ENCODE measurements at regions not wholly inside any gene's neighbourhood (a gene's known extent, or its start where the extent isn't known, plus 50 kb on each side); places are given as distances from the start of the nearest gene placed in this dataset.

DNA sequence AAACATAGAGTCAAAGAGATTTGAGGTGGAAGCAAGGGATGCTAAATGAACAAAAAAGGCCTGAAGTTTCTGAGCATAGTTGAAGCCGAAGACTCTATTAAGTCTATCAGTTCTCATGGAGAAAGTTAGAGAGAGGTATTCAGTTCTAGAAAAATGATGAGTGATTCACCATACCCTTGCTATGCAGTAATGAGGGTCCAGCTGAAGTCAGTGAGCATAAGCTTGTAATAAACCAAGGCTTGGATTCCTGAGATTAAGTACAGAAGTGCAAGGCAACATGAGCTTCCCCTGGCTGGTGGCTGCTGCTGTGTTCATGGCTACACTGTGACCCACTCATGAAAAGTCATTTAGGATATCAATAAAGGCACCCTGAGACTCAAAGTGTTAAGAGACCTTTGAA lies 129.7 kb upstream of the MTAP start:
- DNase-seq = no peak

DNA sequence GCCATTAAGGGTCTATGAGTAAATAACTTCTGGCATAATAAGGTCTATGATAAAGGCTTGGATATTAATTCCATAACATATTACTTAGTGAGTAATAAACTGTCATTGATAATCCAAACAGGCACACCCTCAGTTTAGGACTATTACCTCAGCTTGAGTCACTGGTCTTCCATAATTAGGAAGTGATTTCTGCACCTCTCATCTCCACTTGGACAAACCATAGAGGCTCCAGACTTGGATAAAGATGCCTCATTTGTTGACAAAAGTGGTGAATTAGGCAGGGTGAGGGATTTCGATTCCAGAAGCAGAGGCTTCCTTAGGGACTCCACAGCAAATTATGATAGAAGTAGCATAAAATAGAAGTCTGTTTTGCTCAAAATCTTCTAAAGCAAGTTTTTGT lies 127.5 kb upstream of the MTAP start:
- DNase-seq = no peak

DNA sequence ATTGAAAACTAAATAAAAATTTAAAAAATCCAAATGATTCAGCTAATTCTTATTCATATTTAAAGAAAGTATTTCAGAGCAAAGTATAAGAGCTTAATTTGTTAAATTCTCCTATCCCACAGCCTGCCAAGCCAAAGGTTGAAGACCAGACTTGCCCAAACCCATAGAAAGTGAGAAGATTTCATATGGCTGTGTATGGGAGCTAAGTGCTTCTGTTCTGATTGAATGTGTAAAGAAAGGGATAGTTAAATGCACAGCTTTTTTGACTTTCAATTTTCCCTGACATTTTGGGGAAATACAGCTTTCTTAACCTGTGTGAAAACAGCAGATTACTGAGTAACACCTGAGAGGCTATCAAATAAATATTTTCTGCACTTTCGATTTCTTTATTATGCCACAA lies 125.0 kb upstream of the MTAP start:
- no peak for DNase-seq

DNA sequence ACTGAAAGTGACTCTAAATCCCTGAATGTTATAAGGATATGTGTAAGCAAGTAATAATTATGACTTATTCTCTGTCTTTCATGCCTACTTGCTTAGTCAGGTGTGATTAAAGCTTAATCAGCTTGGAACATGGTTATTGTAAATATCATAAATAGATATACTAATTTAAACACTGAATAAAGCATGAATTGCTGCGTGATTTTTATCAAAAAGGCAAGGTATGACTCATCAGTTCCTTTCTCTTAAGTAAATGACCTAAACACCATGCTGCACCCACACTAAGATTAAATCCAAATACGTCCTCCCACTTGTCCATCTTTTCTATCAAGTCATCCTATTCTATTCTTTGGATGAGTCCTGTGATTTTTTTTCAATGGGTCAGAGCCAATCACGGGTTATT lies 124.6 kb upstream of the MTAP start:
- no peak for DNase-seq

DNA sequence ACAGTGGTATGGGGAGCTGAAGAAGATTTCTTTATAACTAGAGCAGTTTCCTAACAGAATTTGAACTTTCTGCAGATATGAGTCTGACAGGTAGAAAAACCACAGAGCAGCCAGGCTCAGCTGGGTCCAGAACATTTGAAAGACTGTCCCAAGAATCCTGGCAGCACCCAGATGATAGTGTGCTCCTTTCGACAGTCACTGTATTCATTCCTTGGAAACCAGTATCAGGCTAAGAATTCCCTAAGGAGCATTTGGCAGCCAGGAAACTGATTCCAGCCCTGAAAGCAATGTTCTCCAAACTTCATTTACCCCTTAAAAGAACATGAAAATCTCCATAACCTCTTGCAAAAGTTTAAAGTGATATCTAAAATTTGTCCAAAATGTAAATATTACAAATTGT lies 123.0 kb upstream of the MTAP start:
- DNase-seq = no peak

DNA sequence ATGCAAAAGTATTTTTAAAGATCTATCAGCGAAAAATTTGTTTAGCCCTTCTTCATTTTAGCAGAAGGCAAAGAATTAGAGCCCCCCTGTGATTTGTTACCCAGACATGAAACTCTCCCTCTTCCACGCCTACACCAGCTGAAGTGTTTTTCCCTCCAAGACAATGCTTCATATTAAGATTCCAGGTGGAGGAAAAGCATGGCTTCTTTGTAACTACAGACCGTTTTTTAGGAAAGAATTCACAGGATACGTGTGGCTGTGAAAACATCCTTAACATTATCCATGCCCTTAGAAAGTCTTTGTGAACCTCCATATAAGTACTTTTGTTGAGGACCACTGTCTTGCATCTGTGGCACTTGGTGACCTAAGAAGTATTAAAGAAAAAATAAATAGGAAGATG lies 121.8 kb upstream of the MTAP start:
- DNase-seq = no peak

DNA sequence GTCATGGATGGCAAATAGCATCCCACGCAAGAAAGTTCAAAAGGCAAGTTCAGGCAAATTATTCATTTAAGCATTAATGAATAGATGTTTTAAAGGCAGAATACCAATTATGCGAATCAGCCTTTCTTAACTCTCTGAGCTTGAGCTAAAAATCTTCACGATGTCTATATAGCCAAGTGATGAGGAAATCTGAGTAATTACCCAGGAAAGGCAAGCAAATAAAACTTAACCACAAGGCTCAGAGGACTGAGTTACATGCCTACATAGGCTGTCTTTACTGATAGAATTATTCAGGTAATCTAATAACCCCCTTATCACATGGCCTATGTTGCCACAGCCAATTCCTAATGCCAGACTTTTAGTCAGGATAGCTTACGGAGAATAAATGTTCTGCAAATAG lies 120.8 kb upstream of the MTAP start:
- DNase-seq = no peak

DNA sequence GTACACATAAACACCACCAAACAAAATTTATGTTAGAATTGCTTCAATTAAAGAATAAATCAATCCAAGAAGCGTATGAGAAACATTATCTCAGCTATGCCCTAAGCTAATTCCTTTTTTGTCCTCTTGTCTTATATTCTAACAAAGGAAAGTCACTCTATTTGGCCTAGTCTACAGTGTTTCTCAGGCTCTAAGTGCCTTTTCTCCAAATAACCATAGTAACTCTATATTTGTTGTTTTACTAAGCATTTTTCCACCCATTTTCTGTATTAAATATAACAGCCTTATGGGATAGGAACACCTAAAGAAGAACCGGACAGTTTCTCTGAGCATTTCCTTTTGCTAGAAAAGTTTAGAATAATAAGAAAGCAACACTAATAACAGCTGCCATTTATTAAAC lies 120.1 kb upstream of the MTAP start:
- DNase-seq = no peak

DNA sequence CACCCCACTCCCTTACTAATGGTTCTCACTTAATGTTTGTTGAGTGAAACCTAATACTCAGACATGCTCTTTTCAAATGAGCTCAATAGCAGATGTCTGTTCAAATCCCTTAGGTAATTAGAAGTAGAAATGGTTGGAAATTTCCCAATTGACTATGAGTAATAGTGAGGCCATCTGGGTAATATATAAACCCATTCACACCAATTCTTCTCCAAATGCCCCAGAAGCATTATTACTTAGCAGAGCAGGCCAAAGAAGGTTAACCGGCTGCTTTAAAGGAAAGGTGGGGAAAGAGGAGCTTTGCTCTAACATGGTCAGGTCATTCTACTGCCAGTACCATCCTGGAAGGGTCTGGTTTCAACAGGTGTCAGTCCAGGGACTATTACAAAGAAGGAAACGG lies 119.5 kb upstream of the MTAP start:
- no peak for DNase-seq

DNA sequence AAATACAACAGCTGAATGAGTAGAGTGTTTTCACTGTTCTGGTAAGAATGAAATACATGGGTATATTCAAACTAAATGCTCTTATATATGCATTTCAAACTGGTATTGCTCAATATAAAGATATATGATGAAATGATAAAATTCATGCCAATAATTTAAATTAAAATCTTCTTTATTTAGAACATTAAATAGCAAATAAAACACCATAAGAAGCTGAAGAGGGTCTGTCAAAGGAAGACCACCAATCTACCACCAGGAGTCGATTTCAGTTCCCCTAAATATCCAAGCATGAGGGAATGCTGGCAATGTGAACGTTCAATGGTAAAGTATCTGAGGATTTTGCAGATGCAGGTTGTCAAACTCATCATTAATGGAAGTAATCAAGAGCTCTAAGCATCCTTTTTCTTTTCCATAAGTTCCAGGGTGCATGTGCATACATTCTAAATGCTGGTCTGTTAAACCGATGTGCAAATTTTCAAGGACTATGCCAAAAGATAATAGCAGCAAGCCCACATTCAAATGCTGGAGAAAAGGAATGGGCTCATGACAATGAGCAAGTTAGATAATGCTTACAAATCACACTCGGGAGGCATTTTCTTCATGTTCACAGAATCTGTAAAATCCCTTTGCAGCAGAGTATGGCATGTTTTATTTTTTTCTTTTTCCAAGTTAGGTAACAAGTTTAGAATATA lies 118.8 kb upstream of the MTAP start:
- DNase-seq = no peak

DNA sequence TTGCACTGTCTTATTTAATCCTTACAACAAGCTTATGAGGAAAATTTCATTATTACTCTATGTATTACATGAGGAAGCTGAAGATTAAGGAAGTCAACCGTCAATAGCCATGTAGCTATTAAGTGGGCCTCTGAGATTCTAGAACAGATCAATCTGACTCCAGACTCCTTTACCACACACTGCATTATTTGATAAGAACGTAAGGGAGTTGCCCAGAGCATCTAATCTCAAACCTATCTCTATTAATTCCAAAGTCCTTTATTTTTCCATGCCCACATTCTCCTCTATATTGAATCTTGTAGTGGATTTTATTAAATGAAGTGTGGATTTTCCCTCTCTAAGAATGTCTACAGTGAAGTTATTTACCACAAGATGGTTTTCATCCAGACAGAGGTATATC lies 118.2 kb upstream of the MTAP start:
- no peak for DNase-seq

DNA sequence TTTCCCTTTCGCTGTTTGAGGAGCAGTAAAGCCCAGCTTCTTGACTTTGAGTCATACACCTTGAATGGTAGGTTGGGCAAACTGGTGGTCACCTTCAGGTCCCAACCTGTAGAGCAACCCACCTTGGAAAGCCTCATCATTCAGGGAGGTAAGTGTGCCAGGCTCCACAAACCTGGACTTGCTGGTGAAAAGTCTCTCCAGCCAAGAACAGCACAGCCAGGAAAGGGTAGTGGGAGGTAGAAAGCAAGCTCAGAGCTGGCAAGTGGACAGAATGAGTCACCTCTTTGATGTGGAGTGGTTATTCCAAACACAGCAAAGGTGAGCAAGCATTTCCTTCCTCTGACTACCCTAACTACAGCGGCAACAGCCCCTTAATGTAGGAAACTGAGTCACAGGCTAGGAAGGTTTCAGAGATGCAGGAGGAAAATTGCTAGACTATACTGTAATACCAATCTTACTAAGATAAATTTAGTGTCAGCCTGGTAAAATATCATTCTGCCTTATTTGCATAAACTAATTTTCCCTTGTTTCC lies 117.5 kb upstream of the MTAP start:
- peak; percentile 67 for DNase-seq

DNA sequence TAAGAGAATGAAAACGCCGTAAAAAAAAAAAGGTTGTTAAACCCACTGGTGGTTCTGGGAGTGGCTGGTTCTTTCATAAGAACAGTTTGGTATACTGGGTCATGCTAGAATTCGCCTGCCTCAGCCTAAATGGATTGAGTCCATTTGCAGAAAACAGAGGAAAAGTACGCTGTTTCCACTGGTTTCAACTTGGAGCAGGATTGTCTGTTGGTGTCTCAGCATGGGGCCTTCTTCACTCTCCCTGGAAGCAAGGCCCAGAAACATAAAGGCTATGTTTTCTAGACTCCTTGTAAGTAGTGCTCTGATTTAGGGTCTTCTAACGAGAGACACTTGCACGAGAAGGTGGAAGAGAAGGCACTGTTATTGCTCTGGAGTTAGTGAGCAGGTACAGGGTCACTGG lies 116.9 kb upstream of the MTAP start:
- no peak for DNase-seq

DNA sequence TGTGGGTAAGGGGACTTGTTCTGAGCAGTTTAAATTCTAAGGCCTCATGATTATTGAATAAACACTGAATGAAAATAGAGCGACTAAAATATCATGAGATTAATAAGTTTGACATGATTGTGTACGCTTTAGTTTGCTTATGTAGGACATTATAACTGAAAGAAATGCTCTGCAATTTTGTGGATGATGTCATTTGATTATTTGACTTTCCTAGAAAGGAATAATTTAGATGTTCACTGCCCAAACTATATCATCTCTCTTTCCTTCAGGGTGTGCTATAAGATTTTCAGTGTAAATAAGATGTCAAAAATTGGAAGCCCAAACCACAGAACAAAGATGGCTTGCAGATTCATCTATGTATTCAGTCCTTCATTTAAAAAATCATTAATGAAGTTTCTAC lies 115.7 kb upstream of the MTAP start:
- DNase-seq = no peak

DNA sequence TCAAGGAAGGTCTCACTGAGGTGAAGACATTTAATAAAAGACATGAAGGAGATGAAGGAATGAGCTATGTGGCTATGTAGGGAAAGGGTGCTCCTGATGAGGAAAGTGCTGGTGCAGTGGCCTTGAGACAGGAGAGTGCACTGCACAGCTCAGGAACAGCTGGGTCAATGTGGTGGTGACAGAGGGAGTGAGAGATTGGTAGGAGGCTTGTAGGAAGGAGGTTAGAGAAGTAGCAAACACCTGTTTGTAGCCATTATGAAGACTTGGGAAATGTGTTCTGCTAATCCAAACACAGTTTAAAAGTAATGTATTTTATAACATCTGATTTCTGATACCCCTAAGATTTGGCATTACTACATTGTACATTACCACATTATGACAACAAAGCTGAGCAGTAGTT lies 115.1 kb upstream of the MTAP start:
- no peak for DNase-seq

DNA sequence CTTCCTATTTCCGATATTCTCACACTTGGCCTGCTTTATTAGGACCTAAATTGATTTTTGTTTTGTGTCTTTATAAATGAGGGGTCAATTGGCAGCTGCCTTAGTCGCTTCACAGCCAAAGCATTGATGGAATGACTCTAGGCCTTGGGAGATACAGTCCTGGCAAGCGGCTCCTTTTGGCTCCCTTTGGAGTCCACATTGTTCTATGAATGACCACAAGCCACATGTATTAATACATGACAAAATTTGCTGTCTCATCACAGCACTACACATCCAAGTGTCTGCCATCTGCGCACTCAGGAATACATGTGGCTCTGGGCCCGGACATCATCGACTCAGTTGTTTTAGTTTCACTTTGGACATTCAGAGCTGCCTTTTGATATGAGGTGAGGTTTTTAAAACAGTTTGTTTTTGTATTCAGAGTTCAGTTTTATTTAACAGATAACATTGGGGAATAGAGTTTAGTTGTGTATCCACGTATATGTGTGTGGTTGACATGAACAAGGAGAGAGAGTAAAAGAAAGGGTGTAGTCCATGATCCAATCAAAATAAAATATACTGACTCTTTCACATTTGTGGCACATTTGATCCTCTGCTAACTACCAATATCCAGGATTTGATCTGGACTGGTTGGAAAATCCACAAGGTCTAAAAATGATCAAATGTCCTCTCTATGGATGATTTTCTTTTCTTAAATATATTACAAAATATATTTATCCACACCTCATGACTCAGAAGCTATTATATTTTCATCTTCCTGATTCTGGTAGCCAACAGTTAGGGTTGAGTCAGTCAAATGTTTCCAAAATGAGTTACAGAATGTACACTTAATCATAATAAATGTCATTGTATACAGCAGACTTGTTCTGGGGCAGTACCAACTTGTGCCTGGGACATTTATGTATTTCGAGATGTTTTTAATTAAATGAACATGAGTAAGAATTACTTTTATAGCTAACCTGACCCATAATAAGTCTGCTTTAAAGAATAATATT lies 114.0 kb upstream of the MTAP start:
- no peak for DNase-seq

DNA sequence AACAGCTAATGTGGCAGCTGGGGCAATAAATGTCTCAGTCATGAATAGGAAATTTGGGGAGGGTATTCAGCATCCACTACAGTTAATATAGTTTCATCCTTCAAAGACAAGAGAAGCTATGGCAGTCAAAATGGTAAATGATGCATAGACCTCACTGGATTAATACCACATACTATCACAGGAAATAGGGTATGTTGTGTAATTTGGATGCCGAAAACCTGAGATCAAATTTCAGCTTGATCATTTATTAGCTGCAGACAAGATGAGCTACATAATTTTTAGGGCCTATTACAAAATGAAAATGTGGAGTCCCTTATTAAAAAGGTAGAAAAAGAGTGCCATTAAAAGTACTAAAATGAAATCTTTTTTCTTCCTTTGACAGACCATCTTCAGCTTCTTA lies 112.6 kb upstream of the MTAP start:
- no peak for DNase-seq

DNA sequence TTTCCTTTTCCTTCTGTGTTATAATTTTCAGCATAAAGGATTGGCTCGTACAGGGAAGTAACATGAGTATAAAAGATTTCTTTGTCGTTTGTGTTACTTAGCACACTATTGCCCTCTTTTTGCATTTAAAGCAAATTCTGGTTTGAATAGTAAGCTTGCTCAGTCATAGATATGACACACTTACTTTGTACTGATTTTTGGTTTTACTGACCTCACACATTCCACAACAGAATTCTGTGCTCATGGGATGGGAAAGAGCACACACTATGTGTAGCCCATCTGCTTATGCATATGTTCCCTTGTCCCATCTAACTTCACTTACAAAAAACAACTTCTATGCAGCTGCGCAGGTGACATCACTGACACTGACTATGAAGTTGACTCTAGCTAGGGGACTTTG lies 111.9 kb upstream of the MTAP start:
- no peak for DNase-seq

DNA sequence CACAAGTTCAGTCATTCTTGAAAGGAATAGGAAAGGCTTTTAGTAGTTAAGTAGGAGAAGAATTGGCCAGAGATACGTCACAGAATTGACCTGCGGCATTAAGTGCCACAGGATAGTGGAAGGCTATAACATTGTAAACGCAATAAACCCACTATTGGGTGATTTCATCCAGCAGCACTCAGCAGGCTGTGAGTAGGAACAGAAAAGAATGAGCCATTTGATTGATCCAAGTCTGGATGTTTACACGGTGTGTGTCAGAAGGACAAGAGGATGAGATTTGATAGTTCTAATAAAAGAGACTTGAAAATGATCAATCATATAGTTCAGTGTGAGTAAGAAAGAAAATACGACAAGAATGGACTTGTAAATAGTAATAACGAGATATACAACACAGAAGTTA lies 110.0 kb upstream of the MTAP start:
- no peak for DNase-seq

DNA sequence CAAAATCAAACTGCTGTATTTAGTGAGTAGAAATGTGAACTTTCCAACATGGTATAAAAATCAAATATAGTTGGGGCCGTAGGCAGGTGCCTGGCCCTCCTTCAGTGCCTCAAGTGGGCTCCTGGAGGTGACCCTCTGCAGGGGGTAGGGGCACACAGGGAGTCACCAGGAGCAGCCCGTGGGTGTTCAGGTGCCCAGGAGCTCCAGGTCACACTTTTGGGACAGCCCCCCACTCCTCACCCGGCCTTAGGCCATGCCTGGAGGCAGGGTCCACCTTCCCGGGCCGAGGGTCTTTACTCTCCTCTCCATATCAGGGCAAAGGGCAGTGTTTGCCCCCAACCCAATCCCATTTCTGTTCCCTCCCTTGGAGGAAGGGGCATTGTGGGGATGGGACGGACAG lies 108.0 kb upstream of the MTAP start:
- no peak for DNase-seq

DNA sequence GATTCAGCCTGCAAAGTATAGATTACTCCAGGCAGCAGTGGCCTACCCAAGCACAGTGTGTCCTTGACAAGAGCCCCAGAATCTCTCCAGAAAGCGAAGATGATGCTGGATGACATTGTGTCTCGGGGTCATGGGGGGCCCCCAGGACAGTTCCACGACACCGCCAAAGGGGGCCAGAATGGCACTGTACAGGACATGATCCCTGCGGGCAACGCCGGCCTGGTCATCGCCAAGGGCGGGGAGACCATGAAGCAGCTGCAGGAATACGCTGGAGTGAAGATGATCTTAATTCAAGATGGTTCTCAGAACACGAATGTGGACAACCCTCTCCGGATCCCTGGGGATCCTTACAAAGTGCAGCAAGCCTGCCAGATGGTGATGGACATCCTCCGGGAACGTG lies 107.0 kb upstream of the MTAP start:
- no peak for DNase-seq

DNA sequence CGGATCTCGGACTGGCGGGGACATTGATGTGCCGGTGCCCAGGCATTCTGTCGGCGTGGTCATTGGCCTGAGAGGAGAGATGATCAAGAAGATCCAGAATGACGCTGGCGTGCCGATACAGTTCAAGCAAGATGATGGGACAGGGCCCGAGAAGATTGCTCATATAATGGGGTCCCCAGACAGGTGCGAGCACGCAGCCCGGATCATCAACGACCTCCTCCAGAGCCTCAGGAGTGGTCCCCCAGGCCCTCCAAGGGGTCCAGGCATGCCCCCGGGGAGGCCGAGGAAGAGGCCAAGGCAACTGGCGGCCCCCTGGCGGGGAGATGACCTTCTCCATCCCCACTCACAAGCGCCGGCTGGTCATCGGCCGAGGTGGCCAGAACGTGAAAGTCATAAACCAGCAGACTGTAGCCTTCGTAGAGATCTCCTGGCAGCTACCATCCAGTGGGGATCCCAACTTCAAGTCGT lies 106.5 kb upstream of the MTAP start:
- DNase-seq = no peak

DNA sequence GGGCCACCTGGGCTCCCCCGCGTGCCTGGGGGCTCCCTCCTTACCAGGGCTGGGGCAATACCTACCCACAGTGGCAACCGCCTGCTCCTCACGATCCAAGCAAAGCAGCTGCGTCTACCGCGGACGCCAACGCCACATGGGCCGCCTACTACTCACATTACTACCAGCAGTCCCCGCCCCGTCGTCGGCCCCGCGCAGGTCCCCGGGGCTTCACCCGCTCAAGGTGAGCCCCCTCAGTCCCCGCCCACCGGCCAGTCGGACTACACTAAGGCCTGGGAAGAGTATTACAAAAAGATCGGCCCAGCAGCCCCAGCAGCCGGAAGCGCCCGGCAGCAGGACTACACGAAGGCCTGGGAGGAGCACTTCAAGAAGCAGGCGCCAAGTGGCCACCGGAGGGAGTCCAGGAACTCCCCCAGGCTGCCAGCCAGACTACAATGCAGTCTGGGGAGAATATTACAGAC lies 106.0 kb upstream of the MTAP start:
- no peak for DNase-seq

DNA sequence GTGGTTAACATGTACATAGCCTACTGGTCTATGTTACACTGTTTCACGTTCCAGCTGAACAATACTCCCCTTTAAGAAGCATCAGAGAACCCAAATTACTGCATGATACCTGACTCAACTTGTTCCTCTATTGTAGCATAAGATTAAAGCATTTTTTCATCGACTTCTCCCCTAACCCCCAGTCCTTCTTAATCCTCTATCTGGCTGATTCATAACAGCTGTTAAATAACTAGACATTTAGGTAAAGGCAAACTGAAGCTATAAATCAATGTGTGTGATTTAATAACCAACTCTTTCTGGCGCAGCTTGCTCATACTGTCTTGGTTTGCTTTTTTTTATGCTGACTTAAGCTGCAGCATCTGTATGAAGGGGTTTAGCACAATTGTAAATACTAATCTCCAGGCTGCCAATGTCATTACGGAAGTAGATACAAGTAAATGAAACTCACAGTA lies 94.2 kb upstream of the MTAP start:
- DNase-seq = no peak

Measured in activated effector memory CD4-positive, alpha-beta T cell treated with anti-CD3 and anti-CD28 coated beads, Interleukin-2, amount 50 U/mL, for 16 hours (primary cell).